ENCODE measurements at regions not wholly inside any gene's neighbourhood (a gene's known extent, or its start where the extent isn't known, plus 50 kb on each side); places are given as distances from the start of the nearest gene placed in this dataset.

DNA sequence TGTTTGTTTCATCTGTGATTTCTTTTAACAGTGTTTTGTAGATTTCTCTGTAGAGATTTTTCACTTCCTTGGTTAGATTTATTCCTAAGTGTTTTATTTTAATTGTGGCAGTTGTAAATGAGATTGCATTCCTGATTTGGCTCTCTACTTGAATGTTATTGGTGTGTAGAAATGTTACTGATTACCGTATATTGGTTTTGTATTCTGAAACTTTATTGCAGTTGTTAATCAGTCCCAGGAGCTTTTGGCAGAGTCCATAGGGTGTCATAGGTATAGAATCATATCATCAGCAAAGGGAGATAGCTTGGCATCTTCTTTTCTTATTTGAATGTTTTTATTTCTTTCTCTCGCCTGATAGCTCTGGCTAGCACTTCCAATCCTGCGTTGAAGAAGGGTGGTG lies 1386.7 kb downstream of the SLITRK5 start:
- no peak overlapping the region for H2AK5ac ChIP-seq (ENCODE audit: low read depth, low read length)
- CTCF ChIA-PET: no interaction called here
- H3K27ac ChIP-seq (ENCODE audit: insufficient read depth, low read length): no peak overlapping the region
- no peak for DNase-seq
- in situ Hi-C loops (cut with MboI; ENCODE audit: low sequenced_read_pairs) (no loop called here), intact Hi-C loops (cut with micrococcal nuclease) (no loop called here), dilution Hi-C loops (cut with HindIII; ENCODE audit: low sequenced_read_pairs, unreplicated experiment) (no loop called here)
- H4K20me1 ChIP-seq (ENCODE audit: insufficient read depth, low read length): no peaks in the 10 kb centered on the region
- no peak overlapping the region for H3K56ac ChIP-seq (ENCODE audit: extremely low read depth, insufficient read depth, low read length)
- H3K36me3 ChIP-seq (ENCODE audit: control insufficient read depth, insufficient read depth, low read length): no peaks in the 10 kb centered on the region
- H2AFZ ChIP-seq (replicated peaks; ENCODE audit: low read length, poor library complexity): no peak overlapping the region
- H3K4ac ChIP-seq (ENCODE audit: low read depth, low read length): no peak overlapping the region
- no peaks in the 10 kb centered on the region for H3K79me1 ChIP-seq (ENCODE audit: low read depth in 1 of 2, low read length in 2 of 2)
- no peak overlapping the region for H3K4me2 ChIP-seq (ENCODE audit: low read depth, low read length)
- H3K9ac ChIP-seq (ENCODE audit: low read depth, low read length): no peak overlapping the region
- H2BK120ac ChIP-seq (ENCODE audit: low read depth, low read length): no peak overlapping the region
- H3K14ac ChIP-seq (replicated peaks; ENCODE audit: low read depth, low read length): no peak overlapping the region
- POLR2A ChIA-PET (ENCODE audit: unreplicated experiment): no interaction called here
- H2BK15ac ChIP-seq (ENCODE audit: low read depth, low read length): no peak overlapping the region
- H3K18ac ChIP-seq (ENCODE audit: low read depth, low read length): no peak overlapping the region
- H3K4me3 ChIP-seq (ENCODE audit: insufficient read depth, low read depth, low read length): no peak overlapping the region
- H3K23ac ChIP-seq (ENCODE audit: low read depth, low read length): no peak overlapping the region
- no TSS peak for BruUV-seq (replicated peaks)
- no peaks in the 10 kb centered on the region for H3K27me3 ChIP-seq (ENCODE audit: control insufficient read depth, insufficient read depth, low read length)
- no peaks in the 10 kb centered on the region for H3K9me1 ChIP-seq (ENCODE audit: insufficient read depth, low read length)
- H4K5ac ChIP-seq (ENCODE audit: low read depth, low read length): no peak overlapping the region
- peaks cover 6% of the 10 kb centered on the region; the same call in 1 of the 2 replicates for H3K9me3 ChIP-seq (ENCODE audit: control insufficient read depth, insufficient read depth, low read length)
- no peak overlapping the region for H2BK5ac ChIP-seq (ENCODE audit: low read depth, low read length, poor library complexity, severe bottlenecking)
- H4K91ac ChIP-seq (ENCODE audit: insufficient read depth, low read depth, low read length): no peak overlapping the region
- ATAC-seq (ENCODE audit: low read depth): no peak
- H3K4me1 ChIP-seq (ENCODE audit: control insufficient read depth, insufficient read depth, low read length): no peaks in the 10 kb centered on the region
- no peak overlapping the region for H2AK9ac ChIP-seq (replicated peaks; ENCODE audit: low read depth, low read length, poor library complexity)
- H4K8ac ChIP-seq (ENCODE audit: low read depth in 2 of 2, low read length in 2 of 2): no peak overlapping the region
- no peak overlapping the region for H2BK20ac ChIP-seq (ENCODE audit: low read depth, low read length)
- TF ChIP-seq POLR2A (IDR thresholded peaks at IDR 0.05; ENCODE audit: low read depth, low read length) (no peak), BHLHE40 (IDR thresholded peaks at IDR 0.05; ENCODE audit: low read depth, low read length) (no peak), SMC3 (IDR thresholded peaks at IDR 0.05; ENCODE audit: low read depth, low read length) (no peak), ELK1 (IDR thresholded peaks at IDR 0.05; ENCODE audit: borderline replicate concordance, low read depth, low read length) (no peak), RCOR1 (IDR thresholded peaks at IDR 0.05; ENCODE audit: insufficient replicate concordance, low read length) (no peak), RFX5 (IDR thresholded peaks at IDR 0.05; ENCODE audit: low read depth, low read length) (no peak), CEBPB (IDR thresholded peaks at IDR 0.05; ENCODE audit: low read depth, low read length) (no peak), NFE2L2 (IDR thresholded peaks at IDR 0.05; ENCODE audit: low read depth, low read length) (no peak), MAZ (IDR thresholded peaks at IDR 0.05; ENCODE audit: borderline replicate concordance, low read depth, low read length) (no peak)
- TF ChIP-seq, protein P1, sequence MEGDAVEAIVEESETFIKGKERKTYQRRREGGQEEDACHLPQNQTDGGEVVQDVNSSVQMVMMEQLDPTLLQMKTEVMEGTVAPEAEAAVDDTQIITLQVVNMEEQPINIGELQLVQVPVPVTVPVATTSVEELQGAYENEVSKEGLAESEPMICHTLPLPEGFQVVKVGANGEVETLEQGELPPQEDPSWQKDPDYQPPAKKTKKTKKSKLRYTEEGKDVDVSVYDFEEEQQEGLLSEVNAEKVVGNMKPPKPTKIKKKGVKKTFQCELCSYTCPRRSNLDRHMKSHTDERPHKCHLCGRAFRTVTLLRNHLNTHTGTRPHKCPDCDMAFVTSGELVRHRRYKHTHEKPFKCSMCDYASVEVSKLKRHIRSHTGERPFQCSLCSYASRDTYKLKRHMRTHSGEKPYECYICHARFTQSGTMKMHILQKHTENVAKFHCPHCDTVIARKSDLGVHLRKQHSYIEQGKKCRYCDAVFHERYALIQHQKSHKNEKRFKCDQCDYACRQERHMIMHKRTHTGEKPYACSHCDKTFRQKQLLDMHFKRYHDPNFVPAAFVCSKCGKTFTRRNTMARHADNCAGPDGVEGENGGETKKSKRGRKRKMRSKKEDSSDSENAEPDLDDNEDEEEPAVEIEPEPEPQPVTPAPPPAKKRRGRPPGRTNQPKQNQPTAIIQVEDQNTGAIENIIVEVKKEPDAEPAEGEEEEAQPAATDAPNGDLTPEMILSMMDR (conservative IDR thresholded peaks at IDR 0.05; ENCODE audit: low read depth, low read length): no peak
- TF ChIP-seq, protein P2, sequence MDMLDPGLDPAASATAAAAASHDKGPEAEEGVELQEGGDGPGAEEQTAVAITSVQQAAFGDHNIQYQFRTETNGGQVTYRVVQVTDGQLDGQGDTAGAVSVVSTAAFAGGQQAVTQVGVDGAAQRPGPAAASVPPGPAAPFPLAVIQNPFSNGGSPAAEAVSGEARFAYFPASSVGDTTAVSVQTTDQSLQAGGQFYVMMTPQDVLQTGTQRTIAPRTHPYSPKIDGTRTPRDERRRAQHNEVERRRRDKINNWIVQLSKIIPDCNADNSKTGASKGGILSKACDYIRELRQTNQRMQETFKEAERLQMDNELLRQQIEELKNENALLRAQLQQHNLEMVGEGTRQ (IDR thresholded peaks at IDR 0.05; ENCODE audit: low read depth, low read length): no peak
- WGBS, 2 experiments (ENCODE audit: extremely low coverage in 2 of 2, insufficient read length in 1 of 2): no CpG with 5 or more reads among the region's 3 CpGs

All from IMR-90 (cell line).